ENCODE measurements at regions not wholly inside any gene's neighbourhood (a gene's known extent, or its start where the extent isn't known, plus 50 kb on each side); places are given as distances from the start of the nearest gene placed in this dataset.

- Histone ChIP-seq H3K27me3 (replicated peaks; ENCODE audit: control insufficient read depth, insufficient read depth, low read length, poor library complexity, severe bottlenecking) (no peaks in the 10 kb centered on the region), H3K9me3 (ENCODE audit: control insufficient read depth, low read length) (no peaks in the 10 kb centered on the region)
- no peak for DNase-seq
These were observed 93.4 kb downstream of the ABHD5 start for GRCh38 chr3:43783987-43784639.

DNA sequence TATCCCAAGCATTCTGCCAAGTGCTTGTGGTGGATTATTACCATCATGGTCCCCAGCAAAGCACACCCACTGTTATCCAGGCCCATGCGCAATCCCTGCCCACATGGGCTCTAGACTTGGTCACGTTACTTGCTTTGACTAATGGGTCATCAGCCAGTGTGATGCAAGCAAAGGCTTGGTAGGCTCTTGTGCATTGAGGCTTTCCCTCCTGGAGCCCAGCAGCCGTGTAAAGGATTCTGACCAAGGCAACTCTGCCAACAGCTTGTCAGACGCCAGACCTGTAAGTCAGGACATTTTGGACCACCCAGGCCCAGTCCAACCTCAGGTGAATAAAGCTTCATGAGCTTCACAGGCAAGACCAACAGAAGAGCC lies 93.9 kb downstream of the ABHD5 start:
- Histone ChIP-seq H3K36me3 (ENCODE audit: control insufficient read depth, insufficient read depth, low read length) (no peaks in the 10 kb centered on the region), H3K9me3 (ENCODE audit: control insufficient read depth, low read length) (no peaks in the 10 kb centered on the region), H3K4me3 (ENCODE audit: insufficient read depth, low read depth, low read length, poor library complexity, severe bottlenecking) (no peak overlapping the region), H3K27ac (ENCODE audit: insufficient read depth, low read length, poor library complexity, severe bottlenecking) (no peak overlapping the region), H3K4me1 (ENCODE audit: control insufficient read depth, insufficient read depth, low read length, poor library complexity, severe bottlenecking) (no peaks in the 10 kb centered on the region), H3K27me3 (replicated peaks; ENCODE audit: control insufficient read depth, insufficient read depth, low read length, poor library complexity, severe bottlenecking) (no peaks in the 10 kb centered on the region)
- DNase-seq: no peak

More at GRCh38 chr3:43783987-43784639, 93.4 kb downstream of the ABHD5 start:
- H3K36me3 ChIP-seq (ENCODE audit: control insufficient read depth, insufficient read depth, low read length): no peaks in the 10 kb centered on the region
- H3K27ac ChIP-seq (ENCODE audit: insufficient read depth, low read length, poor library complexity, severe bottlenecking): no peak overlapping the region
- H3K4me3 ChIP-seq (ENCODE audit: insufficient read depth, low read depth, low read length, poor library complexity, severe bottlenecking): no peak overlapping the region
- no peaks in the 10 kb centered on the region for H3K4me1 ChIP-seq (ENCODE audit: control insufficient read depth, insufficient read depth, low read length, poor library complexity, severe bottlenecking)

DNA sequence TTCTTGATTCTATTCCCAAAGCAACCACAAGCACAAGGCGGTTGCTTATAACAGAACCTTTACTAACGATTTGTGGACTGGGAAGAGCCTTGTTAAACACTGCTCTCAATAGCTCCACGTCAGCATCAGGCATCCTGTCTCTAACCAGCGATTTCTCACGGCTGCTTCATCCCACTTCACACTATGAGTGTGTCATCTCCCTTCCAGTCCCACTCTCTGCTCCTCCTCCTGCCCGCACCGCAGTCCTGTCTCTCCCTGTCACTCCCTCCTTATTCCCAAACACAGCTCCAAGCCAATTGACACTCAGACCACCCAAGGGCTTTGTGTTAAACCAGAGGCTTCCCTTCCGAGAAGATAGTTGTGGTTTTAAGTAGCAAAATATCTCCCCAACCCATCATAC lies 94.8 kb downstream of the ABHD5 start:
- H3K36me3 ChIP-seq (ENCODE audit: control insufficient read depth, insufficient read depth, low read length): no peaks in the 10 kb centered on the region
- no peak overlapping the region for H3K27ac ChIP-seq (ENCODE audit: insufficient read depth, low read length, poor library complexity, severe bottlenecking)
- H3K4me1 ChIP-seq (ENCODE audit: control insufficient read depth, insufficient read depth, low read length, poor library complexity, severe bottlenecking): no peaks in the 10 kb centered on the region
- H3K9me3 ChIP-seq (ENCODE audit: control insufficient read depth, low read length): no peaks in the 10 kb centered on the region
- H3K27me3 ChIP-seq (replicated peaks; ENCODE audit: control insufficient read depth, insufficient read depth, low read length, poor library complexity, severe bottlenecking): no peaks in the 10 kb centered on the region
- H3K4me3 ChIP-seq (ENCODE audit: insufficient read depth, low read depth, low read length, poor library complexity, severe bottlenecking): no peak overlapping the region
- no peak for DNase-seq

DNA sequence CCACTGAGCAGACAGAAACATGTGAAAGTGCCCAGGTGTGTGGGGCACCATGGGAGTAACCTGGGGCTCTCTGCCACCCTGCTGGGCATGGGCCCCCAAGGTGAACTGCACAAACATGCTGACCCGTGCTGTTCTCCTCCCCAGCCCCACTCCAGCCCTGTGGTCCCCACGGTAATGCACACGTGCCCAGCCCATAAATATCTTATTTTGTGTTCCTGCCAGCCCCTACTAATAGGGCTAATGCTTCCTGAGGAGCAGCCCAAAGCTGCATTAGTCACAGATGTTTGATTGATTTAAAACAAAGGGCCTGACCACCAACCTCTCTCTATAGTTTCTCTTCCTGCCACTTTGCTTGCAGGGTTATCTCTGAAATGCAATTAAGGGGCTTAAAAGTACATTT lies 95.4 kb downstream of the ABHD5 start:
- Histone ChIP-seq H3K4me1 (ENCODE audit: control insufficient read depth, insufficient read depth, low read length, poor library complexity, severe bottlenecking) (no peaks in the 10 kb centered on the region), H3K4me3 (ENCODE audit: insufficient read depth, low read depth, low read length, poor library complexity, severe bottlenecking) (no peak overlapping the region), H3K27ac (ENCODE audit: insufficient read depth, low read length, poor library complexity, severe bottlenecking) (no peak overlapping the region), H3K27me3 (replicated peaks; ENCODE audit: control insufficient read depth, insufficient read depth, low read length, poor library complexity, severe bottlenecking) (no peaks in the 10 kb centered on the region), H3K9me3 (ENCODE audit: control insufficient read depth, low read length) (no peaks in the 10 kb centered on the region), H3K36me3 (ENCODE audit: control insufficient read depth, insufficient read depth, low read length) (no peaks in the 10 kb centered on the region)
- DNase-seq: no peak

- H3K4me3 ChIP-seq (ENCODE audit: insufficient read depth, low read depth, low read length, poor library complexity, severe bottlenecking): no peak overlapping the region
- no peaks in the 10 kb centered on the region for H3K9me3 ChIP-seq (ENCODE audit: control insufficient read depth, low read length)
- H3K27ac ChIP-seq (ENCODE audit: insufficient read depth, low read length, poor library complexity, severe bottlenecking): no peak overlapping the region
- H3K4me1 ChIP-seq (ENCODE audit: control insufficient read depth, insufficient read depth, low read length, poor library complexity, severe bottlenecking): no peaks in the 10 kb centered on the region
- H3K36me3 ChIP-seq (ENCODE audit: control insufficient read depth, insufficient read depth, low read length): no peaks in the 10 kb centered on the region
- no peaks in the 10 kb centered on the region for H3K27me3 ChIP-seq (replicated peaks; ENCODE audit: control insufficient read depth, insufficient read depth, low read length, poor library complexity, severe bottlenecking)
- no peak for DNase-seq
These were observed 96.0 kb downstream of the ABHD5 start for GRCh38 chr3:43786526-43787305.

DNA sequence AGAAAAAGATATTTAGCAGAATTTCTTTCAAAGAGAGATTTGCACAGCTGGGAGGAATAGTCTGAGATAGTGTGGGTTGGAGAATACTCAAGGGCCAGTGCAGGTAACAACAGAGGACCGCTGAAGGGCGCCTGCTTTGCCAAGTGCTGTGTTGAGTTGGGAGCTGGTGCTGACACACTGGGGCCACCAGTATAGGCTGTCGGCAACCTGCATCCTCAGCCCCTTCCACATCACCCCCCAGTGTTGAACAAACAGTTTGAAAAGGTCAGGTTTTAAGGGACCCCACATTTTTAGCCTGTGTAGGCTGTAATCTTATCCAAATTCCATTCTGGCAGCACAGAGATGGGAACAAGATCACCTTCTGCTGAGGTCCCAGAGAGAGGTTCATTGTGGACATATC lies 96.6 kb downstream of the ABHD5 start:
- Histone ChIP-seq H3K27ac (ENCODE audit: insufficient read depth, low read length, poor library complexity, severe bottlenecking) (no peak overlapping the region), H3K27me3 (replicated peaks; ENCODE audit: control insufficient read depth, insufficient read depth, low read length, poor library complexity, severe bottlenecking) (no peaks in the 10 kb centered on the region), H3K4me3 (ENCODE audit: insufficient read depth, low read depth, low read length, poor library complexity, severe bottlenecking) (no peak overlapping the region), H3K9me3 (ENCODE audit: control insufficient read depth, low read length) (no peaks in the 10 kb centered on the region), H3K36me3 (ENCODE audit: control insufficient read depth, insufficient read depth, low read length) (no peaks in the 10 kb centered on the region), H3K4me1 (ENCODE audit: control insufficient read depth, insufficient read depth, low read length, poor library complexity, severe bottlenecking) (no peaks in the 10 kb centered on the region)
- no peak for DNase-seq

- no peak for DNase-seq
- no peak overlapping the region for H3K4me3 ChIP-seq (ENCODE audit: insufficient read depth, low read depth, low read length, poor library complexity, severe bottlenecking)
- no peaks in the 10 kb centered on the region for H3K9me3 ChIP-seq (ENCODE audit: control insufficient read depth, low read length)
- no peaks in the 10 kb centered on the region for H3K36me3 ChIP-seq (ENCODE audit: control insufficient read depth, insufficient read depth, low read length)
- H3K27me3 ChIP-seq (replicated peaks; ENCODE audit: control insufficient read depth, insufficient read depth, low read length, poor library complexity, severe bottlenecking): no peaks in the 10 kb centered on the region
- H3K27ac ChIP-seq (ENCODE audit: insufficient read depth, low read length, poor library complexity, severe bottlenecking): no peak overlapping the region
- no peaks in the 10 kb centered on the region for H3K4me1 ChIP-seq (ENCODE audit: control insufficient read depth, insufficient read depth, low read length, poor library complexity, severe bottlenecking)
These were observed 98.3 kb downstream of the ABHD5 start for GRCh38 chr3:43789028-43789427.

GRCh38 chr3:43790060-43790459 lies 99.3 kb downstream of the ABHD5 start:
- Histone ChIP-seq H3K27ac (ENCODE audit: insufficient read depth, low read length, poor library complexity, severe bottlenecking) (no peak overlapping the region), H3K36me3 (ENCODE audit: control insufficient read depth, insufficient read depth, low read length) (no peaks in the 10 kb centered on the region), H3K4me1 (ENCODE audit: control insufficient read depth, insufficient read depth, low read length, poor library complexity, severe bottlenecking) (no peaks in the 10 kb centered on the region), H3K27me3 (replicated peaks; ENCODE audit: control insufficient read depth, insufficient read depth, low read length, poor library complexity, severe bottlenecking) (no peaks in the 10 kb centered on the region), H3K4me3 (ENCODE audit: insufficient read depth, low read depth, low read length, poor library complexity, severe bottlenecking) (no peak overlapping the region), H3K9me3 (ENCODE audit: control insufficient read depth, low read length) (no peaks in the 10 kb centered on the region)
- no peak for DNase-seq

- Histone ChIP-seq H3K4me3 (ENCODE audit: insufficient read depth, low read depth, low read length, poor library complexity, severe bottlenecking) (no peak overlapping the region), H3K27ac (ENCODE audit: insufficient read depth, low read length, poor library complexity, severe bottlenecking) (no peak overlapping the region), H3K36me3 (ENCODE audit: control insufficient read depth, insufficient read depth, low read length) (no peaks in the 10 kb centered on the region), H3K9me3 (ENCODE audit: control insufficient read depth, low read length) (no peaks in the 10 kb centered on the region), H3K4me1 (ENCODE audit: control insufficient read depth, insufficient read depth, low read length, poor library complexity, severe bottlenecking) (no peaks in the 10 kb centered on the region), H3K27me3 (replicated peaks; ENCODE audit: control insufficient read depth, insufficient read depth, low read length, poor library complexity, severe bottlenecking) (no peaks in the 10 kb centered on the region)
- no peak for DNase-seq
These were observed 99.7 kb downstream of the ABHD5 start for GRCh38 chr3:43790476-43790875.

GRCh38 chr3:43791246-43791645 lies 100.5 kb downstream of the ABHD5 start:
- DNase-seq: no peak
- Histone ChIP-seq H3K27ac (ENCODE audit: insufficient read depth, low read length, poor library complexity, severe bottlenecking) (no peak overlapping the region), H3K9me3 (ENCODE audit: control insufficient read depth, low read length) (no peaks in the 10 kb centered on the region), H3K36me3 (ENCODE audit: control insufficient read depth, insufficient read depth, low read length) (no peaks in the 10 kb centered on the region), H3K4me1 (ENCODE audit: control insufficient read depth, insufficient read depth, low read length, poor library complexity, severe bottlenecking) (no peaks in the 10 kb centered on the region), H3K27me3 (replicated peaks; ENCODE audit: control insufficient read depth, insufficient read depth, low read length, poor library complexity, severe bottlenecking) (no peaks in the 10 kb centered on the region), H3K4me3 (ENCODE audit: insufficient read depth, low read depth, low read length, poor library complexity, severe bottlenecking) (no peak overlapping the region)
